NT2/D1 (cell line): ENCODE measurements at regions not wholly inside any gene's neighbourhood (a gene's known extent, or its start where the extent isn't known, plus 50 kb on each side); places are given as distances from the start of the nearest gene placed in this dataset.

Source experiments
- SUZ12 ChIP-seq: IDR thresholded peaks from 2 replicates; pipeline ENCODE4 v1.6.1; 2011; ENCODE audit not compliant: insufficient read length, insufficient read depth; ENCODE audit errors: extremely low read depth
- YY1 ChIP-seq: IDR thresholded peaks from 2 replicates; pipeline ENCODE4 v1.6.1; 2011; ENCODE audit not compliant: insufficient read length, insufficient read depth
- ZNF274 ChIP-seq: IDR thresholded peaks from 2 replicates; pipeline ENCODE4 v1.6.1; 2011; ENCODE audit warnings: mild to moderate bottlenecking, low read depth, low read length

- TF ChIP-seq ZNF274 (no peak), YY1 (no peak), SUZ12 (no peak)
These were observed 166.8 kb upstream of the TOX3 start for GRCh38 chr16:52713740-52714139.
